ENCODE measurements at regions not wholly inside any gene's neighbourhood (a gene's known extent, or its start where the extent isn't known, plus 50 kb on each side); places are given as distances from the start of the nearest gene placed in this dataset.
"Not testable (repeated sequence)": the region's sequence is repeated elsewhere in the genome, so short reads cannot be mapped to it uniquely, and the experiment has no call there.

DNA sequence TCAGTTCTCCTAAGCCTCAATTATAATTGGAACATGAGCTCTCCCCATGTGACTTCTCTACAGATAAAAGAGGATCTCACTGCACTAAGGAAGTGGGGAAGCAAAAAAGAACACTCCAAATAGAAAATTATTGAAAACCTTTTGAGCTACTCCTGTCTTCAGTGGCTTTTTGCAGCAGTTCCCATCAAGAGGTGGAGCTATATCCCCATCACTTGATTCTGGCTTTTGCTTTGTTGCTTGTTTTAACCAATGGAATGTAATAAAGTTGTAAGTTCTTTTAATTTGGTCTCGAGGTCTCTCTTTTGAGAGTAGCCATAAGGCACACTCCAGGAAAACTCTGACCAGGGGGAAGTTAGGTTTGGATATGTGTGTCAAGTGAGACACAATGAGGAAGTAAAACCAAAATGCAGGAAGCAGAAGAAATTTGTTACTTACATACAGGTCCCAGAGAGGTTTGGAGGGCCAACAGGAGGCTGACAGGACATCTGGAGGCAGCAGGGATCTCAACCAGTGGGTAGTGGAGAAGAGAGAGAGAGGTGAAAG lies 569.4 kb downstream of the HTR7 start:
- DNase-seq, result no peak

DNA sequence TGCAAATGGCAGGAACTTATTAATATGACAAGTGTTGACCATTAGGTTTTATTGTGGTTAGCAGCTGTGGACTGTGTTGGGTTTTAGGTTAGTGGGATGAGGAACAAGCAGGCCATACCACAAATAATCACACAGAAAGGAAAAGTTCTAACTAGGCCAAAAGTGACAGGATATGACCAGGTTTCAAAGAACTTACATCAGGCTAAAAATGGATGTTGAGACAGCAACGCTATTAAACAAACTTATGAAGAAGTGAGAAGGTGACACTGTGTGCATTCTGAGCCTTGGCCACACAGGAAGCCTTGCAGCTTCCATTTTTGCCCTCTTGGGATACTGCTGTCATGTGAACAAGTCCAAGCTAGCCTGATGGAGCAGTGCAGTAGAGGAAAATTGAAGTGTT lies 568.8 kb downstream of the HTR7 start:
- no peak for DNase-seq

DNA sequence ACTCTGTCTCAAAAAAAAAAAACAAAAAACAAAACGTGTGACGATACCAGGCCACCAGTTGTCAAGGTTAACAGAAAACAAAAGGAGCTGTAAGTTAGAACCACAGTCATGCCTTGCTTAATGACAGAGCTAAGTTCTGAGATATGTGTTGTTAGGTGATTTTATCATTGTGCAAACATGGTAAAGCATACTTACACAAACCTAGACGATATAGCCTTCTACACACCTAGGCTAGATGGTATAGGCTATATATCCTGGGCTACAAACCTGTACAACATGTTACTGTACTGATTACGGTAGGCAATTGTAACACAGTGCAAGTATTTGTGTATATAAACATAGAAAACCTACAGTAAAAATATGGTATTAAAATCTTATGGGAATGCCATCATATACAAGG lies 564.2 kb downstream of the HTR7 start:
- DNase-seq, result no peak

DNA sequence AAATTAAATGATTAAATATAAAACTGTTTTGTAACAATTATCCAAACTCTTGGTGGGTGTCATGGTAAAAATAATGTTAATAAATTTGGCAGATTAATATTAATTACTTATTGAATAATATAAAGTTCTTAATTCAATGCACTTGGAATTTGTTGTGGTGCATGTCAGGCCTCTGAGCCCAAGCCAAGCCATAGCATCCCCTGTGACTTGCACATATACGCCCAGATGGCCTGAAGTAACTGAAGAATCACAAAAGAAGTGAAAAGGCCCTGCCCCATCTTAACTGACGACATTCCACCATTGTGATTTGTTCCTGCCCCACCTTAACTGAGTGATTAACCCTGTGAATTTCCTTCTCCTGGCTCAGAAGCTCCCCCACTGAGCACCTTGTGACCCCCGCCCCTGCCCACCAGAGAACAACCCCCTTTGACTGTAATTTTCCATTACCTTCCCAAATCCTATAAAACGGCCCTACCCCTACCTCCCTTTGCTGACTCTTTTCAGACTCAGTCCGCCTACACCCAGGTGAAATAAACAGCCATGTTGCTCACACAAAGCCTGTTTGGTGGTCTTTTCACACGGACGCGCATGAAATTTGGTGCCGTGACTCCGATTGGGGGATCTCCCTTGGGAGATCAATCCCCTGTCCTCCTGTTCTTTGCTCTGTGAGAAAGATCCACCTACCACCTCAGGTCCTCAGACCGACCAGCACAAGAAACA lies 562.9 kb downstream of the HTR7 start:
- not testable (repeated sequence) for DNase-seq

DNA sequence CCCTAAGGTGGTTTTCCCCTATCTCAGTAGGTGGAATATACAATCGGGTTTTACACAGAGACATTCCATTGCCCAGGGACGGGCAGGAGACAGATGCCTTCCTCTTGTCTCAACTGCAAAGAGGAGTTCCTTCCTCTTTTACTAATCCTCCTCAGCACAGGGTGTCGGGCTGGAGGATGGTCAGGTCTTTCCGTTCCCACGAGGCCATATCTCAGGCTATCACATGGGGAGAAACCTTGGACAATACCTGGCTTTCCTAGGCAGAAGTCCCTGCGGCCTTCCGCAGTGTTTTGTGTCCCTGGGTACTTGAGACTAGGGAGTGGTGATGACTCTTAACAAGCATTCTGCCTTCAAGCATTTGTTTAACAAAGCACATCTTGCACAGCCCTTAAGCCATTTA lies 555.8 kb downstream of the HTR7 start:
- DNase-seq, result not testable (repeated sequence)

DNA sequence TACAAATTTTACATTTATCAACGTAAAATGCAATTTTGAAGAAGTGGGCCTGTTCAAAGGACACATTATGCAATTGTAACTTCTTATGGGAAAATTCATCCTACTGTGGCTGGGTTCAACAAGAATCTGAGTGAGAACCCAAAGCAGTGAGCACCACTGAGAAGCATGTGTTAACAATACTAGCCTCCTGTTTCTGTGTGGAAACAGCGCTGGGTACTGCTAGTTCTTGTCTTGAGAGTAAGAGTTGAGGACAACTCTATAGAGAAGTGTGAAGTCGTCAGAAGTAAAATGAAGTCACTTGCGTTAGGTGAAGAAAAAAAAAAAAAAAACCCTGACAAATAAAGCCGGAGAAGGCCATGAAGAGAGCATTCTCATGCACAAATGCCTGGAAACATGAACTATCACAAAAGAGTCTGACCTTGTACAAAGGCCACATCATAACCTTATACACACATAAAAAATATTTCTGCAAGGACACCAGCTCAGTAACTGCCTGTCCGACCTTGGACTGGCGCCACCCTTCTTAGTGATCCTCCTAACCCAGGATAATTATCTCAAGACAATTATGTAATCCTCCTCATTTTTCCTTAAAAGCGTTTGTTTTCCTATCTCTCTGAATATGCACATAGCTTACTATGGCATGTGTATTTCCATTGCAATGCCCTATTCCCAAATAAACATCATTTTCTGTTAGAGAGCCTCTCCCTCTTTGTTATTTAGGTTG lies 554.9 kb downstream of the HTR7 start:
- no peak for DNase-seq

DNA sequence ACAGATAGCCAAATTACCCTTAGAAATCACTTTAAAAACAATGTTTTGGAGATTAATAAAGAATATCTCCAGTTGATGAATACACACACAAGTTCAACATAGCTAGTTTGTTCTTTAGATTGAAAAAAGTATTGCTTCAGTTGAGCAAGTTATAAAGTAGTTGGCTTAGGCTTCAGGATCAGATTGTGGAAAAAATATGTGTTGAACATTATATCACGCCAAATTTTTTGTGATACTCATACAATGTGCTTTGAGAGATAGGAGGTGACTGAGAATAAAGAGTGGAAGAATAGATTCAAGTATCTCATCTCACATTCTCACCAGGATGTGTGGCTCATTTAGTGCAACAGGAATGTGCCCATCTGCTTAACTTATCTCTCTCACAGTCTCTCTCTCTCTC lies 553.3 kb downstream of the HTR7 start:
- no peak for DNase-seq

DNA sequence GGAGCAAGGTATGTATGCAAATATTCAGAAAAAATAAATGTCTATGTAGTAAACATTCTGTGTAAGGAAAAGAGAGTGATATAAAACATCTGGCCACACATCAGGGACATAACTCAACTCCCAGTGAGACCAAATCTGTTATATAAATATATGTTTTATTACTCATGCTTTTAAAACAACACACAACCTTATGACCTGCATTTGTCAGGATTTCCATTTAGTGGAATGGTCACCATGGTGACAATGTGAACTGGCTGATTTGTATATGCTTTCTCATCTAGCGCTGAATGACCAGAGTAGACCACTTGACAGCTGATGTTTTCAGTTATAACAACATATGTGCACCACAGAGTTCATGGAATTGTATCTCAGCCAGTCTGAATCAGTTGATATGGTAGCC lies 551.7 kb downstream of the HTR7 start:
- DNase-seq, result no peak

DNA sequence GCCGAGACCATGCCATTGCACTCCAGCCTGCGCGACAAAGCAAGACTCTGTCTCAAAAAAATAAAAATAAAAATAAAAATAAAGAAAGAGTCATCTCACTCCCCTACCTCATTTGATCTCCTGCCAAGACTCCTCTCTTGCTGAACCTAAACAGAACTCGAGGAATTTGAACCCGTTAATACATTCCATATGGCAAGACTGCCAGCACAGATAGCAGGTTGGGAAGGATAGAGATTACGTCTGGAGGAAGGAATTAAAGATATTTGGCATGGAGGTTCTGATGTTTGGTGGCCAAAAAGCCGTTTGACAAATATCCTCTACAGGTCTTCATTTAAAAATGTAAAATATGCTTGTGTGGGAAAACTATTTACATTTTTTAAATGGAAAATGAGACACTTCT lies 549.6 kb downstream of the HTR7 start:
- no peak for DNase-seq

DNA sequence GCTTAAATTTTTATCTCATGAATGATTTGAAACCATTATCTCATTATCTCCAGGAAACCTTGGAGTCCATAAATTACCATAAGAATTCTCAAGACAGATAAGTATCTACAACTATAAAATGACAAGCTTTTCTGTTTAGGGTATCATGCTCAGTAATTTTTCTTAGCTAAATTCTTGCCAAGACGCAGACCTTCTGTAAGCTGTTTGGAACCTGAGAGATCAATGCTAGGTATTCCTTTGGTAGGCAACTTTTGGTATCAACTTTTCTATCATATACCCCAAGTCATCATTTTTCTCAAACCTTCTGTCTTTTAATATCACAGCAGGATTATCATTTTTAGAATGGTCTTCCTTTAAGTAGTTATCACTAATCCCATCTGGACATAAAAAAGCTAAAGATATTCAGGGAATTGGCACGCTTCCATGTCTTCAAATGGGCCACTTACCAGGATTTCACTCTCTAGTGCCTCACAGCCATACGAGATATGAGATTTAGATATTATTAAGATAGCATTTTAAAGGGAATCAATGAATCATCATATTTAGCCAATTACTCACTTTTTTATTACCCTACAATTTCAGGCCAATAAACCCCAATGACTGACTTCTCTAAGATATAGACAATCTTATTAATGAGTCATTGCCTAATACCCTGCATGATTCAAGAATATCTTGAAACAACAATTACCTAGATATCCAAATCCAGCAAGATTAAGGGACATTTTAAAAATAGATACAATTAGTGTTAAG lies 544.1 kb downstream of the HTR7 start:
- DNase-seq, result no peak

DNA sequence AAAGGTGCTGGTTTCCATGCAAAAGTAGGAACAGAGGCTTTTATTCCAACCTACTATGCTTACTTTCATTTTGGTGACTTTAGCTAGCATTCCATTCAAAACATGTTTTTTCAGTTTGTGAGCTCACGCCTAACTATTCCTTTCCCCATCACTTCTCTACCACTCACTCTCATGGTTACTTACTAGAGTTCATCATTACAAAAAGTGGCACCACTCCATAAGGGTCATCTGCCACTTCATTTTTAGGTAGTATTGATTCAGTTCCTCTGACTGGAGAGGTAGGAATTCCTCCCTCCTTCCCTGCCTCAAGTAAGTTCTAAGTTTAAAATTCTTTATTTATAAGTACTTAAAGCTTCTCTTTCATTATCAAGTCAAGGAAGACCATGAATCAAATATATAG lies 543.1 kb downstream of the HTR7 start:
- DNase-seq, result no peak

DNA sequence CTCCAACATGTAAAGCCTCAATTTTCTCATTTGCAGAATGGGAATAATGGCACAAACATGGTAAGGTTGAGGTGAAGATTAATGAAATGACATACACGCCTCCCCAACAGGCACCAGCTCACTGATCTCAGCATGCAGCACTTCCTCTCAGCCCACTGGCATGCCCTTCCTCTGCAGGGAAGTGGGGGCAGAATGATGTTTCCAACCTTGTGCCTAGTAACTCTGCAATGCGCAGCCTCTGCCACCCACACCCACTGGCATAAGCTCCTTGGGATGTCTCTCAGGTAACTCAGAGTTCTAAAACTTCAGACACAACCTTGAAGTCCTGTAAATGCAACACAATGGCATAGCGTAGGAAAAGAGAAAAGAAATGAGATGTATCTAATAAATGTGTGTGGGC lies 540.7 kb downstream of the HTR7 start:
- no peak for DNase-seq

DNA sequence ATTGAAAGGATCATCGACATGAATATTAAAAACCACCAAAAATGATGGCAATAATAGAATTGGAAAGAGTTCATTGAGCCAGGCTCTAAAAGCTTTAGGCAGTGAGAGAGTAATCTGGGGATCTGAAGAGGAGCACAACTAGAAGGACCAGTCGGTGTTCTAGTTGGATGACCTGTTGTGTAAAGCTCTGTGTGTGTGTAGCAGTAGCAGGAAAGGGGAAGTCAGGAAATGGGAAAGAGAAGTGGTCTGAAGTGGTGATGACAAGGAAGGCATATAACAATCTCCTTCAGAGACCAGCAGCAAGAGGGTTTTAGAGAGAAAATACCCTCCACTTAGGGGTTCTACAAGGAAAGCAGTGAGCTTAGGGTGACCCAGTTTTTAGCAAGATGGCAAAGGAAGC lies 539.2 kb downstream of the HTR7 start:
- DNase-seq, result no peak

DNA sequence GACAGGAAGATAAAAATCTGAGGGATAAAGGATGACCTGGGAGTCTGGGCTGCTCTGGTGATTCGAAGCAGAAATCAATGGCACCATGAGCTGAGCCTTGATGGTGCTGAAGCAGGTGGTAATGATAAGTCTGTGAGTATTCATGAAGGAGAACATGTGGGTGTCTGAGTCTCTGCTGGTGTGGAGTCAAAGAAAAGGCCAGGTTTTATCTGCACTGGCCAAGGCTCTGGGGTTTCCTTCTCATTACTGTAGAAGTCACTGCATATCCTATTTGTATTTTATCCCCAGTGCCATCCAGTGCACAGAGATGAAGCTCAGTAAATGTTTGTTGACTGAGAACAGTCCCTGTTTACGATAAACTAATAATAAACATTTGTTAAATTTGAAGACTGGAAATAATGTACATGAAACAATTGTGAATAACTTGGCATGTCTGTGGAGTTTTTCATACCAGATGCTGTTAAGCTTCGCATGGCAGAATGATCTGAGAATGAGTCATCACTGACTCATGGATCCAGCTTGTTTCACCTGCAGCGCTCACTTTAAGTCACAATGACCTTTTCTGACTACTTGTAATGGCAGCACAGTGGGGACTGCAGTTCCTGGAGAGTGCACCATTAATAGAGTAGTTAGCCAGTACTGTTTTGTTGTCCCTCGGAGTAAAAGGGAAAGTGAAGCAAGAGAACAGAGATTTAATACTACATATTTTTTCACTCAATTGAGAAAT lies 538.5 kb downstream of the HTR7 start:
- no peak for DNase-seq

DNA sequence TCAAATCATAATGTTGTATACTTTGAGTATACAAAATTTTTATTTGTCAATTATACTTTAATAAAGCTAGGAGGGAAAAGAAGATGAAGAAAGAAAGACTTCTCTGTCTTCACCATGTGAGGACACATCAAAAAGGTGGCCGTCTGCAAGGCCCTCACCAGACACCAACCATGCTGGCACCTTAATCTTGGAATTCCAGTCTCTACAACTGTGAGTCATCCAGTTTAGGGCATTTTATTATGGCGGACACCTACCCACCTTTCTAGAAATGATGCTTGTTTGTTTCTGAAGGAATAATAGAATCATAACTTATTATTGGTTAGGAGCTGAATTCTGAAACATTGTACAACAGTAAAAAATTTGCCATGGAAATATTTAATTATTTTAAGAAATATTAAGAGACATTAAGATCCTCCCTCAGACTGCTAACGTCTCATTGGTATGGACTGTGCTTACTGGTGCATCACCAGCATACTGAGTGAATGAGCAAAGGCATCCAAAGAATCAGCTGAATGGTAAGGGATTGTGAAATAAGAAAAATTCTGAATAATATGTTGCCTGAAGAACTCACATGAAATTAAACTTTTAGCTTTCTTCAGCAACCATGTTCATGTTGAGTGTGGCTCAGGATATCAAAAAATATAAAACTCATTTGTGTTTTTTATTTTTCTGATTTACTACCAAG lies 536.6 kb downstream of the HTR7 start:
- no peak for DNase-seq

DNA sequence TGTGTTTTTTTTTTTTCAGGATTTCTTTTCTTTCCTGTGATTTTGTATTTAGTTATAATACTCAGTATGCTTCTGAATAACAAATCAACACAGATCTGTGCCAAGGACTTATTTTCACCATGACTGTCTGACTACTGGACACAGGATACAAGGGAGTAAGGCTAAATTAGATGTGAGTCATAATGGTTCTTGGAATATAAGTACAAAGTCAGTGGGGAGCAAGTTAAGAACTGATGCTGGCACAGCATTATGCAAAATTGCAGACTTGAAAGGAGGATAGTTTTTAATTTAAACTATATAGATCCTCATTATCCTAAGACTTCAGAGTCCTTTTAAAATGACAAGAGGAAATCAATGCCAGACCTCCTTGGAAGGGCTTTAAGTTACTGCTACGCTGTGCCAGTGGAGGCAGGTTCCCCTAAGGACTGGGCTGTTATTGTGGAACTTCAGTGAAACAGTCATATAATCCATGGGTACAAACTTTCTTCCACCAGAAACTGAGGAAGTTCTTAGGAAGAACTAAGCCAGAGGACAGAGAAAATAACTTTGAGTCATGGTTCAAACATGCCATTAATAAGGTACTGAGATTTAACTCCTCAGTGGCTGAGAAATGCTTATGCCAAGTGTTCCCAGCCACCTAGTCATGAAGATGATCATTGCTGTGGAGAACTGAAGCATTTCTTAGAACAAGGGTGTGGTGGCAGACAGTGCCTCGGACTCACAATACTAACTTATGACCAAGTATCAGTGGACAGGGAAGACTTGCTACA lies 531.2 kb downstream of the HTR7 start:
- DNase-seq, result no peak

DNA sequence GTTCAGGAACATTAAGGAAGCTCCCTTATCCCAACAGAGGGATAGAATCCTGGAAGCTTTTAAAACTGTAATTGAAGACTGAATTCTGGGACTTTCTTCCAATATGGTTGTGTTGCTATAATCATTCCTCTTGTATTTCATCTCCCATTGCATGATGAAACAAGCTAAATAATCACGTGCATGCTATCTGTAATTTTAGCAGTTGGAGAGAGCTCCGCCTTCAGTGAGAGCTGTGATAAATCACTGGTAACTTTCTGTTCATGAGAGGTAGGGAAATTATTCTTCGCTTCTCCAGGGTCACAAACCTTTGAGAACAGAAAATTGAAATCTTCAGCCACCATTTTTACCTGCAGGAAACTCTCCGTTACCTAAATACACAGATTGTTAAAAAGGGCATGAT lies 530.2 kb downstream of the HTR7 start:
- DNase-seq, result no peak

DNA sequence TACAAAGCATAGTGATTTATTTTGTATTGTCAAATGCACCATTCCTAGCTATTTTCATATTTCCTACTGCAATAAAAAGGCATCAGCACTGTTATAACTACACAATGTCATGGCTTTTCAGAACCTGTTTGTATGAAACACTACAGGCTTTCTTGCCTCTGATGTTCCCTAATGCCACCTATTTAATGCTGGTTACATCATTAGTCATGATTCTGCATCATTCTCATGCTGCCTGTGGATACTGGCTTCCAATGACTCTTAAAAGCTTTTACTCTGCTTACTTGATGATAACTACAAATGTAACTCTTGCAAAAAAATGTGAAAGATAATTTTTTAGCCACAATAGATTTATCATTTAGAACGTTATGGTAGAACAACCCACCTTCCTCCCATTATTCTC lies 529.4 kb downstream of the HTR7 start:
- no peak for DNase-seq

DNA sequence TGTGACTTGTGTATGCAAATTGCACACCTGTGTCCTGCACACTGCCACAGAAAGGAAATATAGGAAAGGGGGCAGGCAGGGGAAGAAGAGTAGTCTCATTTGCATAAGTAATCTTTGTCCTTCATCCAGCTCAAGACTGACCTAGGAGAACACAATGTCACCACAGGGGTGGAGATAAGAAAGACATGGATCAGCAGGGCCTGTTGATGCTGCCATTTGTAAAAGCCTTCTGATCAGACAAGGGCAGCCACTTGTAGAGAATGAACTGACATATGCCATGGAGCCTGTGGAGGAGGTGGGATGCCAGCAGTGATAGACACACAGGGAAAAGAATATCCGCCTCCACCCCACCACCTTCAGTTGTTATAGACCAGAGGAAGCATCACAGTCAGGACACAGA lies 528.9 kb downstream of the HTR7 start:
- DNase-seq, result no peak

DNA sequence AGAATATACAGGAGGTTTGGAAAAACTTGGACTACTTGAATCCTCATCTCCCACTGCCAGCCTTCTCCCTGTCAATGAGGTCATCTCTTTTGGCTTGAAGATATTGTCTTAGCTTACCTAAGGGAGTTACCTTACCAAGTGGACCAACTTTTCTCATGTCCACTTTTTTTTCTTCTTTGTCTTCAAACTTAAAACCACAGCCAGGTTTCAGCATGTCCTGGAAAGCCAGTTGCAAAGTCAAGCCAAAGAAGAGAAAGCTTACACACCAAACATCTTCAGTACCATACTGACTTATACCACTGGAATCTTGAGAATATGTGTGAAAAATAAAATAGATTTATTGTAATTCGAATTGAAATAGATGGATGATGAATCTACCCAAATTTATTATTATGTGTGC lies 520.5 kb downstream of the HTR7 start:
- DNase-seq, result no peak

DNA sequence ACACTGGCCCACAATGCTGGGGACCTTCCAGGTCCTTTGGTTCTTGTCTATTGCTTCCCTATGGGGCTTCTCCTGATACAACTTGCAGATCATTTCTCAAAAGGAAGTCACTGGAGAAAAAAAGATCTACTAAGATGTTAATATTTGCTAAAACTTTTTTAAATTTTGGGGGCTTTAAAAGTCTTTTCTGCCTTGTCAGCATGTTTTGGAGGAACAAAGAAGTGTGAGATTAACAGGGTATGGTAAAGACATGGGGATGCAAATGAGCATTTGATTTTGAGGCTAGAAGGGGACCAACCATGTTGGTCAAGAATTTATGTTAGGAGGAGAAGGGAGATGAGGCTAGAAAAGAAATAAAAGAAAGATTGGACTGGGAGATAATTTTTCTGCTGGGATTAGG lies 515.4 kb downstream of the HTR7 start:
- no peak for DNase-seq

DNA sequence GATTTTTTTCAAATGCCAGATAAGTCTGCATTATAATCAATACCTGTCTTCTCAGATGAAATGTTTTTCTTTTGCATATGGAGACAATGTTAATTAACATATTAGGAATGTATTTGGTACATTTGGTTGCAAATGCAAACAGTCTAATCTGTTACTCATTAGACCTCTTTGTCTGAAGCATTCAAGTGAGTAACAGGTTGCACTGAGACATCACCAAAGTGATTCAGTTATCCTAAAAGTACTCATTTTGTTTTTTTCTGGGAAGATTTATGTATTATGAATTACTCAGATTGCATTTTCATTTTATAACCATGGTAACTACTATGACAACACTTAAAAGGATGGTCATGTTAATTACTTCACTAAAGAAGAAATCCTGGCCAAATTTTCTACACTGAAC lies 513.6 kb downstream of the HTR7 start:
- DNase-seq, result no peak

Data from activated T-cell treated with anti-CD3 and anti-CD28 coated beads, Interleukin-2, amount 50 U/mL, for 48 hours (primary cell).